Ishikawa (cell line): ENCODE measurements at regions not wholly inside any gene's neighbourhood (a gene's known extent, or its start where the extent isn't known, plus 50 kb on each side); places are given as distances from the start of the nearest gene placed in this dataset.
A peak's percentile ranks its signal among the peaks of the same experiment; 100 is the strongest.

Experiments used
- CEBPB ChIP-seq: IDR thresholded peaks from 2 replicates; pipeline ENCODE4 v1.6.1; 2012
- CREB1 ChIP-seq: IDR thresholded peaks from 2 replicates; pipeline ENCODE4 v1.6.1; 2012; ENCODE audit warnings: low read depth
- EGR1 ChIP-seq: IDR thresholded peaks from 2 replicates; pipeline ENCODE4 v1.6.1; 2012
- EP300 ChIP-seq: IDR thresholded peaks from 2 replicates; pipeline ENCODE4 v1.6.1; 2012; ENCODE audit warnings: borderline replicate concordance
- FOXM1 ChIP-seq: IDR thresholded peaks from 2 replicates; pipeline ENCODE4 v1.6.1; 2012; ENCODE audit warnings: low read depth, borderline replicate concordance
- NFIC ChIP-seq: IDR thresholded peaks from 2 replicates; pipeline ENCODE4 v1.6.1; 2012
- RAD21 ChIP-seq: IDR thresholded peaks from 2 replicates; pipeline ENCODE4 v1.6.1; 2012; ENCODE audit warnings: low read depth
- TAF1 ChIP-seq: IDR thresholded peaks from 2 replicates; pipeline ENCODE4 v1.6.1; 2012; ENCODE audit warnings: low read depth, mild to moderate bottlenecking
- TCF12 ChIP-seq: IDR thresholded peaks from 2 replicates; pipeline ENCODE4 v1.6.1; 2012; ENCODE audit warnings: low read depth
- TEAD4 ChIP-seq: IDR thresholded peaks from 2 replicates; pipeline ENCODE4 v1.6.1; 2012
- YY1 ChIP-seq: IDR thresholded peaks from 2 replicates; pipeline ENCODE4 v1.6.1; 2012; ENCODE audit warnings: low read depth
- ZBTB7A ChIP-seq: IDR thresholded peaks from 2 replicates; pipeline ENCODE4 v1.6.1; 2012; ENCODE audit warnings: low read depth
- TF ChIP-seq, protein P1 (sequence below): IDR thresholded peaks from 2 replicates; pipeline ENCODE4 v1.6.1; 2012
- TF ChIP-seq, protein P2 (sequence below): IDR thresholded peaks from 2 replicates; pipeline ENCODE4 v1.6.1; 2012
- TF ChIP-seq, protein P3 (sequence below): IDR thresholded peaks from 2 replicates; pipeline ENCODE4 v1.6.1; 2012; ENCODE audit warnings: low read depth, mild to moderate bottlenecking

DNA sequence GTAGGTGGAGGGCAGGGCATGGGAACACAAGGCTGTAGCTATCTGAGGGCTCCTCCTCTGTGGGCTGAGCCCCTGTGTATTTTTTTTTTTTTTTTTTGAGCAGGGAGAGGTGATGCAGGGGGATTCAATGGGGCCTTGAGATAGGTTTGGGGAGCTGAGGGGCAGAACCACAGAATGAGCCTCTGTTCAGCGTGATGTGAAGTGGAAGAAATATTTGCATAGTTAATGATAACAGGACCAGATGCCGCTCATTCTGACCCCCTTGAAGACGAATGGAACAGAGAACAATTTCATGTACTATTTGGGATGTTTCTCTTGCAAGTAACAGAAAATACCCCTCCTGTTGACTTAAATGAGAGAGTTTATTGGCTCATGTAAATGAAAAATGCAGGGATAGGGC is 69.7 kb upstream of the EMX2 start:
- TF ChIP-seq, protein P1, sequence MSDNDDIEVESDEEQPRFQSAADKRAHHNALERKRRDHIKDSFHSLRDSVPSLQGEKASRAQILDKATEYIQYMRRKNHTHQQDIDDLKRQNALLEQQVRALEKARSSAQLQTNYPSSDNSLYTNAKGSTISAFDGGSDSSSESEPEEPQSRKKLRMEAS: no peak
- TF ChIP-seq CEBPB (no peak), RAD21 (no peak), TEAD4 (no peak), CREB1 (no peak), EP300 (no peak), TAF1 (no peak), ZBTB7A (no peak), FOXM1 (no peak), TCF12 (no peak)
- TF ChIP-seq, protein P2, sequence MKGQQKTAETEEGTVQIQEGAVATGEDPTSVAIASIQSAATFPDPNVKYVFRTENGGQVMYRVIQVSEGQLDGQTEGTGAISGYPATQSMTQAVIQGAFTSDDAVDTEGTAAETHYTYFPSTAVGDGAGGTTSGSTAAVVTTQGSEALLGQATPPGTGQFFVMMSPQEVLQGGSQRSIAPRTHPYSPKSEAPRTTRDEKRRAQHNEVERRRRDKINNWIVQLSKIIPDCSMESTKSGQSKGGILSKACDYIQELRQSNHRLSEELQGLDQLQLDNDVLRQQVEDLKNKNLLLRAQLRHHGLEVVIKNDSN: no peak
- TF ChIP-seq, protein P3, sequence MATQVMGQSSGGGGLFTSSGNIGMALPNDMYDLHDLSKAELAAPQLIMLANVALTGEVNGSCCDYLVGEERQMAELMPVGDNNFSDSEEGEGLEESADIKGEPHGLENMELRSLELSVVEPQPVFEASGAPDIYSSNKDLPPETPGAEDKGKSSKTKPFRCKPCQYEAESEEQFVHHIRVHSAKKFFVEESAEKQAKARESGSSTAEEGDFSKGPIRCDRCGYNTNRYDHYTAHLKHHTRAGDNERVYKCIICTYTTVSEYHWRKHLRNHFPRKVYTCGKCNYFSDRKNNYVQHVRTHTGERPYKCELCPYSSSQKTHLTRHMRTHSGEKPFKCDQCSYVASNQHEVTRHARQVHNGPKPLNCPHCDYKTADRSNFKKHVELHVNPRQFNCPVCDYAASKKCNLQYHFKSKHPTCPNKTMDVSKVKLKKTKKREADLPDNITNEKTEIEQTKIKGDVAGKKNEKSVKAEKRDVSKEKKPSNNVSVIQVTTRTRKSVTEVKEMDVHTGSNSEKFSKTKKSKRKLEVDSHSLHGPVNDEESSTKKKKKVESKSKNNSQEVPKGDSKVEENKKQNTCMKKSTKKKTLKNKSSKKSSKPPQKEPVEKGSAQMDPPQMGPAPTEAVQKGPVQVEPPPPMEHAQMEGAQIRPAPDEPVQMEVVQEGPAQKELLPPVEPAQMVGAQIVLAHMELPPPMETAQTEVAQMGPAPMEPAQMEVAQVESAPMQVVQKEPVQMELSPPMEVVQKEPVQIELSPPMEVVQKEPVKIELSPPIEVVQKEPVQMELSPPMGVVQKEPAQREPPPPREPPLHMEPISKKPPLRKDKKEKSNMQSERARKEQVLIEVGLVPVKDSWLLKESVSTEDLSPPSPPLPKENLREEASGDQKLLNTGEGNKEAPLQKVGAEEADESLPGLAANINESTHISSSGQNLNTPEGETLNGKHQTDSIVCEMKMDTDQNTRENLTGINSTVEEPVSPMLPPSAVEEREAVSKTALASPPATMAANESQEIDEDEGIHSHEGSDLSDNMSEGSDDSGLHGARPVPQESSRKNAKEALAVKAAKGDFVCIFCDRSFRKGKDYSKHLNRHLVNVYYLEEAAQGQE: no peak

DNA sequence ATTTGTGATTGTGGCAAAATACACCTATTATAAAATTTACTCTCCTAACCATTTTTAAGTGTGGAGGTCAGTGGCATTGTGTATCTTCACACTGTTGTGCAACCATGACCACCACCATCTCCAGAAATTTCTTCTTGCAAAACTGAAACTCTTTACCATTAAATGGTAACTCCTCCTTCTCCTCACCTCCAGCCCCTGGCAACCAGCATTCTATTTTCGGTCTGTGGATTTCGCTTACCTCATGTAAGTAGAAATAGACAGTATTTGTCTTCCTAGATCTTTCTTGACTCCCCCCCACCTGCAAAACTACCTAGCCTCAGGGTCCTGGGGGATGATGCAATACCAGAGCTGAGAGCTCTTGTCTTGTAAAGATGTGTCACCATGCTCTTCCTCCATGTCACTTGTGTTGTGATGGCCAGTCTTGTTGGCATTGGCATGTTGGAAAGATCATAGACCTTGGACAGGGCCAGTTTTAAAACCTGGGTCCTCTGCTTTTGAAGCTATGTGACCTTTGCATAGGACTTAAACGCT is 71.1 kb upstream of the EMX2 start:
- TF ChIP-seq, protein P3: peak; percentile 38; the same call in 1 of the 2 replicates
- TF ChIP-seq CEBPB (peak; percentile 49; the same call in 1 of the 2 replicates), ZBTB7A (no peak), FOXM1 (no peak)

DNA sequence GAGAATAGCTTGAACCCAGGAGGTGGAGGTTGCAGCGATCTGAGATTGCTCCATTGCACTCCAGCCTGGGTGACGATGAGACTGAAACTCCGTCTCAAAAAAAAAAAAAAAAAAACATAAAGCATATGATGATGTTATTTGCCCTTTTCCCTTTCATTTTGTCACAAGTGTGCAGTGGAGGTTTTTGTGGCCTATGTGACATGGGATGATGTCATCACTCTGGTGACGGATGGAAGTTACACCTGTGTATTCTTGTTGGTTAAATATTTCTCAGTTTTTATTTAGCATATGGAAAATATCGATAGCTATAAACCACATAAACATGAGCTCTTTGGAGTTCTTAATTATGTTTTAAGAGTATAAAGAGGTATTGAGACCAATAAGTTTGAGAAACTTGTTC is 71.8 kb upstream of the EMX2 start:
- TF ChIP-seq YY1: no peak
- TF ChIP-seq CEBPB: no peak
- no peak for TF ChIP-seq TCF12
- TF ChIP-seq CREB1: no peak
- TF ChIP-seq RAD21: no peak
- TF ChIP-seq, protein P3: no peak
- no peak for TF ChIP-seq EP300
- TF ChIP-seq NFIC: no peak
- TF ChIP-seq ZBTB7A: no peak
- TF ChIP-seq TAF1: no peak
- no peak for TF ChIP-seq TEAD4
- TF ChIP-seq, protein P1: no peak
- no peak for TF ChIP-seq FOXM1
- TF ChIP-seq EGR1: no peak

DNA sequence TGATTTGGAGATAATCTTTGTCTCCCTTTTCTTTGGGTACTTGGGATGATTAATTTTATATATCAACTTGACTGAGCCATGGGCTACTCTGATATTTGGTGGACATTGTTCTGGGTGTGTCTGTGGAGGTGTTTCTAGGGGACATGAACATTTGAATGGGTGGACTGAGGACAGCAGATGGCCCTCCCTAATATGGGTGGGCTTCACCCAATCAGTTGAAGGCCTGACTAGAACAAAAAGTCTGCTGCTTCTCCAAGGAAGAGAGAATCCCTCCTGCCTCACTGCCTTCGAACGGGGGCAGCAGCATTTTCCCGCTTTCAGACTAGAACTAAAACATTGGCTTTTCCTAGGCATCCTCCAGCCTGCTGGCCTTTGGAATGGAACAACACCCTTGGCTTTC is 73.9 kb upstream of the EMX2 start:
- TF ChIP-seq TCF12 (no peak), NFIC (no peak), YY1 (no peak)

DNA sequence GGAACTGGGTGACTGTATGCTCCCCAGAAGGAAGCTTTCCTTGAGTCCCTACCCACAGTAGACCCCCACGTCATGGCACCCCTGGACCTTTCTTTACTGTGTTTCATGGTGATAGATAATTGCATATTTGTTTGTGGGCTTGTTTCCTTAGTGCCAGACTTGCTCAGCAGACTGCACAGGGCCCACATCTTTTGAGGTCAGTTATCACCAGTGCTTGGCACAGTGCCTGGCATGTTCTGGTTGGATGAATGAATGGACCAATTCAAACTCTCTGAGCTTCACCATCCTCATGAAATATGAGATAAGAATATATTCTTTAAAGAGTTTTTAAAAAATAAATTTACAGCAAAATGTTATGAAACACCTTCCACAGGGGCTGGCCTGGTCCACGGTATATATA is 78.4 kb upstream of the EMX2 start:
- TF ChIP-seq EP300 (no peak), CEBPB (no peak), ZBTB7A (no peak), RAD21 (no peak)
- TF ChIP-seq, protein P2: no peak
- TF ChIP-seq, protein P3: no peak
